Loucy (cell line): ENCODE measurements at regions not wholly inside any gene's neighbourhood (a gene's known extent, or its start where the extent isn't known, plus 50 kb on each side); places are given as distances from the start of the nearest gene placed in this dataset.

Source experiments
- EZH2phosphoT487 ChIP-seq: fragments of 200-600 bp; IDR thresholded peaks from 2 replicates; pipeline ENCODE4 v1.6.1; 2018; ENCODE audit warnings: antibody characterized with exemption, mild to moderate bottlenecking, moderate library complexity, borderline replicate concordance
- TF ChIP-seq, protein P1 (sequence below): fragments of 200-600 bp; sonication (generic); conservative IDR thresholded peaks from 2 replicates; pipeline ENCODE4 v1.5.1; 2014; ENCODE audit warnings: mild to moderate bottlenecking, antibody characterized with exemption, low read length

DNA sequence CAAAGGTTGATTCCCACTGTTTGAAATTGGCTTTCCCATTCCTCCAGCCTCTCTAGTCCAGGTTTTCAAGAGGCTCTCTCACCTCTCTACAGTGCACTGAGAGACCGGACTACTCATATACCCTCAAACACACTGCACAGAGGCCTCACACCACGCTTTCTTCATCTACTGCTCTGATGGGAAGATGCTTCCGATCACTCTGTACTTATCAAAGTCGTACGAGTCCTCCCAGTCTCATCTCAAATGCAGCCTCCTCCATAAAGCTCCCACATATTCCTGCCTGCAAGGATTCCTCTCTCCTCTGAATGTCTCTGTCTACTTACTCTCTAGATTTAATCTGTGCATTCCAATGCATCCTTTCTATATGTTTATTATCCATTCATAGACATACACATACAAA lies 164.4 kb downstream of the EFNB2 start:
- TF ChIP-seq, protein P1, sequence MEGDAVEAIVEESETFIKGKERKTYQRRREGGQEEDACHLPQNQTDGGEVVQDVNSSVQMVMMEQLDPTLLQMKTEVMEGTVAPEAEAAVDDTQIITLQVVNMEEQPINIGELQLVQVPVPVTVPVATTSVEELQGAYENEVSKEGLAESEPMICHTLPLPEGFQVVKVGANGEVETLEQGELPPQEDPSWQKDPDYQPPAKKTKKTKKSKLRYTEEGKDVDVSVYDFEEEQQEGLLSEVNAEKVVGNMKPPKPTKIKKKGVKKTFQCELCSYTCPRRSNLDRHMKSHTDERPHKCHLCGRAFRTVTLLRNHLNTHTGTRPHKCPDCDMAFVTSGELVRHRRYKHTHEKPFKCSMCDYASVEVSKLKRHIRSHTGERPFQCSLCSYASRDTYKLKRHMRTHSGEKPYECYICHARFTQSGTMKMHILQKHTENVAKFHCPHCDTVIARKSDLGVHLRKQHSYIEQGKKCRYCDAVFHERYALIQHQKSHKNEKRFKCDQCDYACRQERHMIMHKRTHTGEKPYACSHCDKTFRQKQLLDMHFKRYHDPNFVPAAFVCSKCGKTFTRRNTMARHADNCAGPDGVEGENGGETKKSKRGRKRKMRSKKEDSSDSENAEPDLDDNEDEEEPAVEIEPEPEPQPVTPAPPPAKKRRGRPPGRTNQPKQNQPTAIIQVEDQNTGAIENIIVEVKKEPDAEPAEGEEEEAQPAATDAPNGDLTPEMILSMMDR = no peak
- TF ChIP-seq EZH2phosphoT487 = no peak
